GM12878 (cell line): ENCODE measurements at regions not wholly inside any gene's neighbourhood (a gene's known extent, or its start where the extent isn't known, plus 50 kb on each side); places are given as distances from the start of the nearest gene placed in this dataset.

Experiments
- ATAC-seq: fragments of 200-7000 bp; cut with Tn5 transposase; 3 replicates; pipeline ENCODE4 v1.9.1; 2020; ENCODE audit warnings: mild to moderate bottlenecking, moderate library complexity
- BruUV-seq: library from RNA; stranded (reverse); fragments of 400-500 nt; replicated peaks from 2 replicates; lab custom pipeline; 2021; lab: Mats Ljungman, UMichigan
- CTCF ChIA-PET: fragments of 300-600 bp; sonication (Branson Sonifier 250); formaldehyde crosslinking; extraction: SDS; loops from one replicate; lab custom pipeline; 2021; ENCODE audit warnings: inconsistent platforms; lab: Yijun Ruan, JAX
- POLR2A ChIA-PET: fragments of 350-600 bp; formaldehyde crosslinking; extraction: SDS; loops from one replicate; lab custom pipeline; 2021; ENCODE audit warnings: inconsistent platforms; lab: Charles Lee
- RAD21 ChIA-PET: fragments of 300-600 bp; sonication (Branson Sonifier 250); formaldehyde crosslinking; loops from one replicate; lab custom pipeline; 2023; ENCODE audit warnings: antibody characterized with exemption; ENCODE audit not compliant: unreplicated experiment; lab: Charles Lee
- SMC1A ChIA-PET: fragments of 300-600 bp; sonication (Branson Sonifier 250); formaldehyde crosslinking; loops from one replicate; lab custom pipeline; 2023; ENCODE audit not compliant: unreplicated experiment, uncharacterized antibody; lab: Charles Lee
- DNase-seq: peaks from one replicate; pipeline ENCODE4 v3.0.0-alpha.2; 2011; ENCODE audit warnings: low read depth, low spot score
- FAIRE-seq: peaks from 3 replicates; lab custom pipeline; 2011; peaks lifted over from hg19 to GRCh38; lab: Jason Lieb, UNC
- H2AFZ ChIP-seq: 2 replicates; pipeline ENCODE4 v1.6.0; 2011; ENCODE audit warnings: low read depth, low read length, control low read depth; ENCODE audit not compliant: control insufficient read depth
- H3K27ac ChIP-seq: 2 replicates; pipeline ENCODE4 v1.5.1; 2011; ENCODE audit warnings: control low read depth; ENCODE audit not compliant: control insufficient read depth, insufficient read depth
- H3K27me3 ChIP-seq, 2 experiments: replicated peaks in 1 of 2; 2 replicates each; pipeline versions ENCODE4 v1.6.0 to v1.6.1; 2011; ENCODE audit warnings: low read length in 1 of 2; ENCODE audit not compliant: control insufficient read depth in 2 of 2, insufficient read depth in 2 of 2
- H3K36me3 ChIP-seq, 2 experiments: 2 replicates each; pipeline ENCODE4 v1.5.1; 2011; ENCODE audit warnings: low read length in 1 of 2; ENCODE audit not compliant: control insufficient read depth in 2 of 2, insufficient read depth in 2 of 2
- H3K4me1 ChIP-seq: 2 replicates; pipeline ENCODE4 v1.6.1; 2011; ENCODE audit warnings: mild to moderate bottlenecking, low read length, moderate library complexity, mixed read lengths; ENCODE audit not compliant: control insufficient read depth, insufficient read depth
- H3K4me2 ChIP-seq: 2 replicates; pipeline ENCODE4 v1.6.0; 2011; ENCODE audit warnings: control low read depth; ENCODE audit not compliant: control insufficient read depth, insufficient read depth
- H3K4me3 ChIP-seq: fragments of 200-600 bp; sonication (generic); 2 replicates; pipeline ENCODE4 v1.5.1; 2016
- H3K79me2 ChIP-seq: 2 replicates; pipeline ENCODE4 v1.6.0; 2011; ENCODE audit warnings: low read length; ENCODE audit not compliant: control insufficient read depth, insufficient read depth
- H3K9ac ChIP-seq: 2 replicates; pipeline ENCODE4 v1.8.0; 2011; ENCODE audit warnings: low read length, control low read depth, mixed read lengths; ENCODE audit not compliant: control insufficient read depth, insufficient read depth
- H3K9me3 ChIP-seq: replicated peaks from 3 replicates; pipeline ENCODE4 v1.5.1; 2011; ENCODE audit warnings: mild to moderate bottlenecking, low read length; ENCODE audit not compliant: control insufficient read depth, insufficient read depth
- H4K20me1 ChIP-seq: 2 replicates; pipeline ENCODE4 v1.6.0; 2011; ENCODE audit not compliant: control insufficient read depth, insufficient read depth
- CEBPB ChIP-seq, 2 experiments: fragments of 150-350 bp in 1 of 2; IDR thresholded peaks; 2 replicates each; pipeline ENCODE4 v1.6.1; 2012 to 2014; ENCODE audit warnings: low read depth in 2 of 2, low read length in 2 of 2, borderline replicate concordance in 1 of 2, inconsistent platforms in 1 of 2
- CUX1 ChIP-seq: IDR thresholded peaks from 2 replicates; pipeline ENCODE4 v1.6.1; 2012; ENCODE audit warnings: improper control_type of control experiment, low read depth, low read length; ENCODE audit not compliant: insufficient replicate concordance
- E2F8 ChIP-seq: fragments of 450-650 bp; IDR thresholded peaks from 2 replicates; pipeline ENCODE4 v1.6.1; 2018; ENCODE audit warnings: mild to moderate bottlenecking, low read depth, moderate library complexity; ENCODE audit not compliant: partially characterized antibody
- IRF4 ChIP-seq: IDR thresholded peaks from 2 replicates; pipeline ENCODE4 v1.6.1; 2011; ENCODE audit warnings: low read depth, low read length
- IRF5 ChIP-seq: fragments of 450-650 bp; IDR thresholded peaks from 2 replicates; pipeline ENCODE4 v1.6.1; 2017; ENCODE audit warnings: borderline replicate concordance
- MTA3 ChIP-seq: IDR thresholded peaks from 2 replicates; pipeline ENCODE4 v1.6.1; 2012; ENCODE audit warnings: low read length, inconsistent platforms, borderline replicate concordance
- MXI1 ChIP-seq: fragments of 150-350 bp; IDR thresholded peaks from 2 replicates; pipeline ENCODE4 v1.6.1; 2011; ENCODE audit warnings: low read depth, mild to moderate bottlenecking, inconsistent platforms, low read length, improper control_type of control experiment
- RAD51 ChIP-seq: fragments of 450-650 bp; IDR thresholded peaks from 2 replicates; pipeline ENCODE4 v1.6.1; 2016; ENCODE audit warnings: moderate library complexity, mild to moderate bottlenecking, inconsistent platforms
- SPI1 ChIP-seq: IDR thresholded peaks from 2 replicates; pipeline ENCODE4 v1.6.1; 2011; ENCODE audit warnings: low read depth, mild to moderate bottlenecking, low read length, moderate library complexity, borderline replicate concordance; ENCODE audit not compliant: insufficient read depth
- ZNF384 ChIP-seq: IDR thresholded peaks from 2 replicates; pipeline ENCODE4 v1.6.1; 2012; ENCODE audit warnings: low read depth, mild to moderate bottlenecking, low read length, improper control_type of control experiment, borderline replicate concordance
- in situ Hi-C: fragments of 300-500 bp; cut with MboI; formaldehyde crosslinking; loops from 9 replicates; pipeline ENCODE4 v1.14.3; 2018; ENCODE audit warnings: mixed read lengths
- intact Hi-C: fragments of 100-400 bp; cut with micrococcal nuclease; formaldehyde crosslinking; loops from one replicate; pipeline ENCODE4 v1.14.2; 2022; ENCODE audit not compliant: unreplicated experiment
- TF ChIP-seq, protein P1 (sequence below): fragments of 450-650 bp; IDR thresholded peaks from 2 replicates; pipeline ENCODE4 v1.6.1; 2016; ENCODE audit warnings: mild to moderate bottlenecking, moderate library complexity, borderline replicate concordance

- H3K79me2 ChIP-seq: no peaks in the 10 kb centered on the region
- DNase-seq: no peak
- in situ Hi-C loops: no loop called here
- TF ChIP-seq CEBPB (IDR thresholded peaks at IDR 0.05; ENCODE audit: borderline replicate concordance in 1 of 2, low read depth in 2 of 2, low read length in 2 of 2) (no peak), E2F8 (no peak), ZNF384 (no peak), CUX1 (no peak), RAD51 (no peak), IRF4 (no peak), MXI1 (no peak), IRF5 (no peak), SPI1 (no peak), MTA3 (no peak)
- TF ChIP-seq, protein P1, sequence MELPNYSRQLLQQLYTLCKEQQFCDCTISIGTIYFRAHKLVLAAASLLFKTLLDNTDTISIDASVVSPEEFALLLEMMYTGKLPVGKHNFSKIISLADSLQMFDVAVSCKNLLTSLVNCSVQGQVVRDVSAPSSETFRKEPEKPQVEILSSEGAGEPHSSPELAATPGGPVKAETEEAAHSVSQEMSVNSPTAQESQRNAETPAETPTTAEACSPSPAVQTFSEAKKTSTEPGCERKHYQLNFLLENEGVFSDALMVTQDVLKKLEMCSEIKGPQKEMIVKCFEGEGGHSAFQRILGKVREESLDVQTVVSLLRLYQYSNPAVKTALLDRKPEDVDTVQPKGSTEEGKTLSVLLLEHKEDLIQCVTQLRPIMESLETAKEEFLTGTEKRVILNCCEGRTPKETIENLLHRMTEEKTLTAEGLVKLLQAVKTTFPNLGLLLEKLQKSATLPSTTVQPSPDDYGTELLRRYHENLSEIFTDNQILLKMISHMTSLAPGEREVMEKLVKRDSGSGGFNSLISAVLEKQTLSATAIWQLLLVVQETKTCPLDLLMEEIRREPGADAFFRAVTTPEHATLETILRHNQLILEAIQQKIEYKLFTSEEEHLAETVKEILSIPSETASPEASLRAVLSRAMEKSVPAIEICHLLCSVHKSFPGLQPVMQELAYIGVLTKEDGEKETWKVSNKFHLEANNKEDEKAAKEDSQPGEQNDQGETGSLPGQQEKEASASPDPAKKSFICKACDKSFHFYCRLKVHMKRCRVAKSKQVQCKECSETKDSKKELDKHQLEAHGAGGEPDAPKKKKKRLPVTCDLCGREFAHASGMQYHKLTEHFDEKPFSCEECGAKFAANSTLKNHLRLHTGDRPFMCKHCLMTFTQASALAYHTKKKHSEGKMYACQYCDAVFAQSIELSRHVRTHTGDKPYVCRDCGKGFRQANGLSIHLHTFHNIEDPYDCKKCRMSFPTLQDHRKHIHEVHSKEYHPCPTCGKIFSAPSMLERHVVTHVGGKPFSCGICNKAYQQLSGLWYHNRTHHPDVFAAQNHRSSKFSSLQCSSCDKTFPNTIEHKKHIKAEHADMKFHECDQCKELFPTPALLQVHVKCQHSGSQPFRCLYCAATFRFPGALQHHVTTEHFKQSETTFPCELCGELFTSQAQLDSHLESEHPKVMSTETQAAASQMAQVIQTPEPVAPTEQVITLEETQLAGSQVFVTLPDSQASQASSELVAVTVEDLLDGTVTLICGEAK: no peak
These were observed 436.9 kb upstream of the TGFBR2 start for GRCh38 chr3:30169487-30169886.

More at GRCh38 chr3:30169487-30169886, 436.9 kb upstream of the TGFBR2 start:
- BruUV-seq: no TSS peak
- Histone ChIP-seq H3K27ac (no peak overlapping the region), H4K20me1 (no peaks in the 10 kb centered on the region), H3K4me2 (no peak overlapping the region), H3K4me1 (no peaks in the 10 kb centered on the region), H3K36me3 (no peaks in the 10 kb centered on the region), H3K9ac (no peak overlapping the region), H3K27me3 (no peaks in the 10 kb centered on the region; a peak in 1 of 4 replicates), H3K4me3 (no peak overlapping the region), H3K9me3 (no peaks in the 10 kb centered on the region), H2AFZ (no peak overlapping the region)
- intact Hi-C loops: no loop called here
- SMC1A ChIA-PET: interaction anchor here (1.0 kb wide), 1 partner anchor 9 kb away, joined by 3 read pairs; no protein-coding TSS in a partner anchor
- CTCF ChIA-PET: no interaction called here
- RAD21 ChIA-PET: no interaction called here
- no peak for FAIRE-seq
- POLR2A ChIA-PET: no interaction called here
- no peak for ATAC-seq
